ENCODE measurements at regions not wholly inside any gene's neighbourhood (a gene's known extent, or its start where the extent isn't known, plus 50 kb on each side); places are given as distances from the start of the nearest gene placed in this dataset.

DNA sequence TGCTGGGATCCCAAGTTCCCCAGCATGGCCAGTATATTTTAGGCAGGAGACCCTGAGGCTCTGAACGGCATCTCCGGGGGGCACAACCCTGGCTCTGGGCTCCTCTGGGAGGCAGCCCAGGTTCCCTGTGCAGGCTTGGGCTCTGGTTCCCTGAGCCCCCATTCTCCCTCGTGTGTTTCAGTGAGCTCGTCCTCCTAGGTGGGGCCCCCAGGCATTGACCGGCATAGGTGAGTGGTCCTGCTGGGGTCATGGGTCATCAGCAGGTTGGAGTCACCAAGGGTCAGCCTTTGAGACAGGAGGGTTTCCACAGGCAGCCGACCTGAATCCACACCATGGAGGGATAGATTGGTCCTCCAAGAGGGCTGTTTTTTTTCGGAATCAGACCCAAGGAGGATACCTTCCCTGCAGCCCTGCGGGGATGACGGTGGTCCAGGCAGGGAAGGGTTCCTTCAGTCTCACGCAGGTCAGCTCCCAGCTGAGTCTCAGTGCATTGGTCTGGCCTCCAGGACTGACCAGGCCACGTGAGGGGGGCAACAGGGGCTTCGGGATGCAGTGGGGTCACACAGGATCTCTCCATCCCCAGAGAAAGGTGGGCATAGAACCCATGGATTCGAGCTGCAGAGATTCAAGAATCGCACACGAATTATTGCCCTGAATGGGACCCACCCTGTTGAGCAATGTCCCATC, 226.0 kb downstream of the SNRPN start:
- TF ChIP-seq, protein P1, sequence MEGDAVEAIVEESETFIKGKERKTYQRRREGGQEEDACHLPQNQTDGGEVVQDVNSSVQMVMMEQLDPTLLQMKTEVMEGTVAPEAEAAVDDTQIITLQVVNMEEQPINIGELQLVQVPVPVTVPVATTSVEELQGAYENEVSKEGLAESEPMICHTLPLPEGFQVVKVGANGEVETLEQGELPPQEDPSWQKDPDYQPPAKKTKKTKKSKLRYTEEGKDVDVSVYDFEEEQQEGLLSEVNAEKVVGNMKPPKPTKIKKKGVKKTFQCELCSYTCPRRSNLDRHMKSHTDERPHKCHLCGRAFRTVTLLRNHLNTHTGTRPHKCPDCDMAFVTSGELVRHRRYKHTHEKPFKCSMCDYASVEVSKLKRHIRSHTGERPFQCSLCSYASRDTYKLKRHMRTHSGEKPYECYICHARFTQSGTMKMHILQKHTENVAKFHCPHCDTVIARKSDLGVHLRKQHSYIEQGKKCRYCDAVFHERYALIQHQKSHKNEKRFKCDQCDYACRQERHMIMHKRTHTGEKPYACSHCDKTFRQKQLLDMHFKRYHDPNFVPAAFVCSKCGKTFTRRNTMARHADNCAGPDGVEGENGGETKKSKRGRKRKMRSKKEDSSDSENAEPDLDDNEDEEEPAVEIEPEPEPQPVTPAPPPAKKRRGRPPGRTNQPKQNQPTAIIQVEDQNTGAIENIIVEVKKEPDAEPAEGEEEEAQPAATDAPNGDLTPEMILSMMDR (IDR thresholded peaks at IDR 0.05): no peak
- no peak for TF ChIP-seq ZFX (IDR thresholded peaks at IDR 0.05; ENCODE audit: borderline replicate concordance)
